ENCODE measurements at regions not wholly inside any gene's neighbourhood (a gene's known extent, or its start where the extent isn't known, plus 50 kb on each side); places are given as distances from the start of the nearest gene placed in this dataset.
"Not testable (repeated sequence)": the region's sequence is repeated elsewhere in the genome, so short reads cannot be mapped to it uniquely, and the experiment has no call there.

- TF ChIP-seq POLR2A, CTCF (IDR thresholded peaks at IDR 0.05): not testable (repeated sequence)
These were observed 50.3 kb upstream of the UGT2B15 start for GRCh38 chr4:68720723-68721122.

Data from Peyer's patch (tissue), 4 donors.